GM21529 (cell line): ENCODE measurements at regions not wholly inside any gene's neighbourhood (a gene's known extent, or its start where the extent isn't known, plus 50 kb on each side); places are given as distances from the start of the nearest gene placed in this dataset.
A peak's percentile ranks its signal among the peaks of the same experiment; 100 is the strongest.
"Not testable (repeated sequence)": the region's sequence is repeated elsewhere in the genome, so short reads cannot be mapped to it uniquely, and the experiment has no call there.

Experiments
- ATAC-seq: cut with Tn5 transposase; IDR thresholded peaks from one replicate; pipeline ENCODE4 v1.9.1; 2021; ENCODE audit not compliant: unreplicated experiment

DNA sequence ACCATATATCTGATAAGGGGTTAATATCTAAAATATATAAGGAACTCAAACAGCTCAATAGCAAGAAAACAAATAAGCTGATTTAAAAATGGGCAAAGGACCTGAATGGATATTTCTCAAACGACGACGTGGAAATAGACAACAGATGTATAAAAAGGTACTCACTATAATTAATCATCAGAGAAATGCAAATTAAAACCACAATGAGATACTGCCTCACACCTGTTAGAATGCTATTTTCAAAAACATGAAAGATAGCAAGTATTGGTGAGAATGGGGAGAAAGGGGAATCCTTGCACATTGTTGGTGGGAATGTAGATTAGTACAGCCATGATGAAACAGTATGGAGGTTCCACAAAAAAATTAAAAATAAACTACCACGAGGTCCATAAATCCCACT is 163.2 kb downstream of the DKK1 start:
- ATAC-seq = no peak

DNA sequence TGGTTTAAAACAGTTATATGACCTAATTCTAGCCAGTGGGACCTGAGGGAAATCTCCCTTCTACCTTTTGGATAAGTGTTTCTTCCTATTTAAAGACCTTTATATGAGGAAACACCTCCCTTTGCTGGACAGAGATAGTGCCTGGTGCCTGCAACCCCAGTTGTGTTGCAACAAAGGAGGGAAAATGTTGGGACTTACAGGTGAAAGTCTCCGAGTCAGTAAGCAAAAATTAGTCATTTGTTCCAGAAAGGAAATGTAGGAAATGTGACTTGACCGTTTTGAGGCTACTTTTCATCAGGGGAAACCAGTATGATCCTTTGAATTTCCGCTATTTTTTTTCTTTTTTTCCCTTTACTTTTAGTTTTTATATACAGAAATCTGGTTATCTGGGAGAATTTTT is 165.5 kb downstream of the DKK1 start:
- no peak for ATAC-seq

DNA sequence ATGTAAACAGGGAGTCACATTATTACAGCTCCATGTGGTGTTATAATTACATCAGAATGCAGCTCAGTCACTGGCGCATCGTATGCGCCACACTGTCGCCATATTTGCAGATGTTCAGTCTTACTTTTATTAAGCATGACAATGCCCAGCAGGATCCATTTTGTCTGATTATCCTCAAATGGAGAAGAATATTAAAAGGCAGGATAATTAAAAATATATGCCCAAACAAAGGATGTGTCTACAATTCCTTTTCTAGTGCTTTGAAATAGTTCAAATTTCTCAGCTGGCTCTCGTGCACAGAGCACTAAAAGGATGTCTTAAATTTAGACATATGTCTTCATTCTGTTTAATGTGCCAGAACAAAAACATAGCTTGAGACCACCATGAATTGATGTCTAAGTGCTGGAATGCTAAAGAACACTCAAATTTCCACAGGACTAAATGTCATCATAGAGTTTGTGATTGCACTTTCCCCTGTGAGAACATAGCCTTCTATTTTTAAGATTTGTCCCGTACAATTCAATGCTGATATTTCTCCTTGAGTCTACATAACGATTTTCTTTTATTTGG is 168.0 kb downstream of the DKK1 start:
- no peak for ATAC-seq

DNA sequence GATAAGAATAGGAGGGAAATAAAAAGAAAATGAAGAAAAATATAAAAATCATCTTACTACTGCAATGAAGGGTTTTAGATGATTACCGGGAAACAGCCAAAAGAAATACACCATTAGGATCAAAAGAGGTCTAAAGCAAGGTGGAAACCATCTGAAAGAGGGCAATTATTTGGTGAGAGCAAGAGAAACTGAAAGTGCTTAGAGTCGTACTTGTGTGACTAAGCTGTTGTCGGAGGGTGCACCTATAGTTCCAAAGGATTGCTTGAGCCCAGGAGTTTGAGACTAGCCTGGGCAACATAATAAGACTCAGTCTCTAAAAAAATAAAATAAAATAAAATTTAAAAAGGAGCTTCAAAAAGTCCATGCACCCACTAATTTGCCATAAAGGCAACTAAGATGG is 169.5 kb downstream of the DKK1 start:
- peak; percentile 68 for ATAC-seq

DNA sequence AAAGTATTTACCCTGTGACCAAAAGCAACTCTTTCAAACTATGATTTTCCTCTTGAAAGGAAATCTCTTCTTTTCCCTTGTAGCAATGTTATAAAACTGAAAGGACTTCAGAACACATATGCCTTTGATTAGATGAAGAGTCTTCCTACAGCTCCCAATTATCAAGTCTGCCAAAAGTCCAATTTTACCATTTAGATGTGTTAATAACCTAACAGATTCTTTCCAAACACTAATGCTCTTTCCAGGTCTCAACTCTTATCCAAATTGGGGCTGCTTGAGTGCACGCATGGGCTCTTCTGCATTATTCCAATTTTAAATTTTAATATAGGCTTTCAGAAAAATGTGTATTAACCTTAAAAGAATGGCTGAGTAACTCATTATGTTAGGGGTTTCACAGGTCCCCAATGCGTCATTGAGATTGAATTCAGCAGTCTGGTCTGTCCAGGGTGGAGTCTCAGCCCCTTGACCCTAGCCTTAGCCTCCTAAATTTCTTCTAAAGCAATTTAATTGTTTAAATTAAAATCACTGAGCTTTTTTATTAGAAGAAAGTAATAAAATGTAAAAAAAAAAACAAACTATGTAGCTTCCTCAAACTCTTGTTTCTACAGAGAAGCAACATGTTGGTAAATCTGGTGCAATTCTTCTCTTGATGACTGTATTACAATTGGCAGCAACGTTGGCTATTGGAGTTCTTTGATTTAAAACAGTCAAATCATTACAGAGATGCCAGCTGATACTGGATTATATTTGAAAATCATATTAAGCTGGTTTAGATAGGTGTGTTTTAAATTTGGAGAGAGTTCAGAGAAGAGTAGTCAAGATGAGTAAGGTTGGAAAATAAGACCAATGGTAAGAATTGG is 170.4 kb downstream of the DKK1 start:
- ATAC-seq = no peak

DNA sequence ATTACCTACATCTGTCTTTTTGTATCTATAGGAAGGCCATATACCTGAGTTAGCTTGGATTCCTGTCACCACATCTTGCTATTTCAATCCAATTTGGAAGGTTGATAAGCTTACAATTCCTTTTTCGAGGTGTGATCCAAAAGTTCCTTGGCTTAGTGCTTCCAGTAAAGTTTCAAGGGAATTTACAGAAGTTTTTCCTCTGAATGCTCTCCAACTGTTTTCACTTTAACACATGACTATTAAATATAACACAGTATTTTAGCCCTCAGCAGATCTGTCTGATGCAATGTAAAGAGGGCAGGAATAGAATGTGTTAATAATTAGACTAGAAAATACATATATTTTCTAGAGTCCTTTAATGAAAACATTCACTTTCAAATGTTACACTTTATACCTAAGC is 171.4 kb downstream of the DKK1 start:
- ATAC-seq = no peak

DNA sequence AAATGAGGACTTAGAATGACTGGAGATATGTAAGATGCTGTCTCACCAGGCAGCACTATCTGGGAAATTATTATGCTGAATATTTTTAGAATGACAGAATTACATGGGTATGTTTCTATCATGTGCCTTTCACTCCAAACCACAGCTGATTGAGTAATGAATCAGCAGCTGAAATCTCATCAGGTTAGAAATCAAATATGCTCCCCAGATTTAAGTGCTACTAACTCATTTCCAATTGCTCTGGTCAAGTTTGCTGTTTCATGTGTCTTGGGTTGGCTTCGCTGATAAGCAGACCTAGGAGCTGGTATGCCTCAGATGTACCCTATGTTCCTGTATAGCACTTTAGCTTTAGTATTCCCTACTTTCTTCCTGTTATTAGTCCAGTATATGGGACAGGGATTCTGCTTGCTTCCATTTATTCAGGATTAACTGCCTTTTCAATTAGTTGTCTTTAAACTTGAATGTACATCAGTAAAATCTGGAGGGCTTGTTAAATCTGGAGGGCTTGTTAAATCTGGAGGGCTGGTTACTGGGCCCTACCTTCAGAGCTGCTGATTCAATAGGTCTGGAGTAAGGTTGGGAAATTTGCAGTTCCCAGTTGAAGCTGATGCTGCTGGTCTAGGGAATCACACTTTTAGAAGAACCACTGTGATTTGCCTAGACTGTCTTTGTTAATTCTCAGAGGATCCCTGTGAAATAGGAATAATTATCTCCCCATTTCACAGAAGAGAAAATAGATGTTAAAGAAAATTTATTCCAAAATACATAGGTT is 172.9 kb downstream of the DKK1 start:
- ATAC-seq = no peak

DNA sequence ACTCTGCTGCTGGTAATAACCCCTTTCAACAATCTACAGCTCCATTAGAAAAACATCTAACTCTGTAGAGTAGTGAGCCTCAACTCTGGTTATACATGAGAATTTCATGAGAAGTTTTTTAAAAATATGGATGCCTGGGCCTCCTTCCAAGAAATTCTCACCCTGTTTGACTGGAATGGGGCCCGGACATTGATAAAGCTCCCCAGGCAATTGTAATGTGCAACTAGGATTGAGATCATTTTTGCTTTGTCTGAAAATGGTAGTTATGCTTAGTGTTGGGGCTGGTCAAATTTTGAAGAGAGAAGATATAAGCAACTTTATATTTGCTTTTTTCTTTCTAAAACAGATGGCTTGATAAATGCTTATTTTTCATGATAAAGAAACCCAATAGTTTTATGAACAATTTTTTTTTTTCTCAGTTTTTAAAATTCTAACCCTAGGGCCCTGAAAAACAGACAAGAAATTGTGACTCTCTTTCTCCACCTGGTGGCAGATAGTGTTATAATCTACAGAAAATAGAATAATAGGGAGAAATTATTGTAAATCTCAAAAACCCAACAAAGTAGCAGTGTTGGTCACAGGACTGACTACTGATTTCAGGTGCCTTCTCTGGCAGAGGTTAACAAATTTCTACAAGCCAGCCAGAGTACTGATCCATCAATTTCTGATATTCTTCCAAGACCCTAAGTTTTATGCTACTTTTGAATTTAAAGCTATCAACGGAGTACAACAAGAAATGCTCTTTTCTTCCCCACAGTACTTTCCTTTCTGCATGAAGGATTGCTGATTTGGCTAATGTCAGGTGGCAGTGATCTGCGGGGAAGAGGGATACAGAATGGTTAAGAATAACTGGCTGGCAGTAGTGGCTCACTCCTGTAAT is 174.8 kb downstream of the DKK1 start:
- no peak for ATAC-seq

DNA sequence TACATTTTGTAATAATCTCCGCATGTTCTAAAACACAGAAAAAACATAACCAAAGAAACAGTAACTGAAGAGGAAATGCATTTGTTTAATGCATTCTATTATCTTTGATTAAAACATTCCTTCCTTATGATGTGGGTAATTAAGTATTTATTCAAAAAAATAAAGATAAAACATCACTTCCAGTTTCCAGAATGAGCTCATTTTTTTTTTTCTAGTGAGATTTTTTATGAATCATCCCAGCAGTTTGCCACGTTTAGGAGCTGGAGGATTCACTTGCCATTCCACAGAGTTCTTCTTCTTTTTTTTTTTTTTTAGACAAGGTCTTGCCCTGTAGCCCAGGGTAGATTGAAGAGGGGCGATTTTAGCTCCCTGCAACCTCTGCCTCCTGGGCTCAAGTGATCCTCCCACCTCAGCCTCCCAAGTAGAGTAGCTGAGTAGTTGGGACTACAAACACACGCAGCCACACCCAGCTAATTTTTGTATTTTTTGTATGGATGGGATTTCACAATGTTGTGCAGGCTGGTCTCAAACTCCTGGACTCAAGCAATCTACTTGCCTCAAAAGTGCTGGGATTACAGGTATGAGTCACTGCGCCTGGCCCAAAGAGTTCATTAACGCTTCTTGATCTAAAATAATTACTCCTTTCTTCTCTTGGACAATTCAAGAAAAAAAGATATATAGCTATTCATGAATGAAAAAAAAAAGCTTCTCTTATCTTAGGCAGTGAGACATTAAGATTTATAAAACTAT is 177.3 kb downstream of the DKK1 start:
- ATAC-seq = no peak

DNA sequence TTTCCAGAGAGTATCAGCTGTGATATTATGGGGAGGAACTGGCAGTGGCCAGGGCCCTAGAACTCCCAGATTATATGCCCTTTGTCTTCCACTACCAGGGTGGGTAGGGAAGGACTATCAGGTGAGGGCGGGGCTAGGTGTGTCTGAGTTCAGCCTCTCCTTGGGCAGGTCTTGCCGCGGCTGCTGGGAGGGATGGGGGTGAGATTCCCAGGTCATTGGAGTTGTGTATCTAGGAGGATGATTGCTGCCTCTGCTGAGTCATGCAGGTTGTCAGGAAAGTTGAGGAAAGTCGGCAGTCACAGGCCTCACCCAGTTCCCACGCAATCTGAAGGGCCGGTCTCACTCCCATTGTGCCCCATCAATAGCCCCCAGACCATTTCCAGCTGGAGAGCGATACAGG is 185.2 kb downstream of the DKK1 start:
- no peak for ATAC-seq

DNA sequence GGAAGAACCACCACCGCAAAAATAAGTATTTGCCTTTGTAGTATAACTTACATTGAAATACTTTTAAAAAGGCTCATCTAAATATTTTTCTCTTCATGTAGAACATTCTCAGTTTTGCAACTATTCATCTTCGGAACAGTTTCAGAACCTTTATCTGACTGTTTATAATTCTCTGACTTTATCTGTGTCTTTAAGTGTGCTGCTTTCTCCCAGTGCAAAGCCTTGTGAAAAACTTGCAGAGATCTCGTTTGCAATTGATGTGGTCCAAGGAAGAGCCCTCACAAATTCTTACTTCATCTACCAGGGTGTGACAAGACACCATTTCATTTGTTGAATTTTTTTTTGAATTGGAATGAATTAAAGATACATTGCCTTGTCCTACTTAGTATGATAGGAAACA is 186.4 kb downstream of the DKK1 start:
- ATAC-seq = no peak

DNA sequence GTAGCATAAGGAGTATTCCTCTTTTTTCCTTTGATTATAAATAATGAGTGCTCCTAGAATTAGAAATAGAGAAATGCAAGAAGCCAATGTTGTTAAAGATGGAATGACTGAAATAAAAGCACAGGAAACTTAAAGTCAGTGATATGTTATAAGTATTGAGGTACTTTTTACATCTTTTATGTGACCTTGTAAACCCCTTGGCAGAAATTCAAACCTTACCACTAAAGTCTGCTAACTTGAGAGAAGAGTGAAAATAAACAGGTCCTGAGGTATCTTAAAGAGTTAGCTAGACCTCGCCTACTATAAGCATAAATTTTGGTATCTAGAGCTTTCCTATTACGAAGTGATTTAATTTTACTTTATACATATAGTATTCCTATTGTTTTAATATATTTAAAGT is 188.2 kb downstream of the DKK1 start:
- no peak for ATAC-seq

DNA sequence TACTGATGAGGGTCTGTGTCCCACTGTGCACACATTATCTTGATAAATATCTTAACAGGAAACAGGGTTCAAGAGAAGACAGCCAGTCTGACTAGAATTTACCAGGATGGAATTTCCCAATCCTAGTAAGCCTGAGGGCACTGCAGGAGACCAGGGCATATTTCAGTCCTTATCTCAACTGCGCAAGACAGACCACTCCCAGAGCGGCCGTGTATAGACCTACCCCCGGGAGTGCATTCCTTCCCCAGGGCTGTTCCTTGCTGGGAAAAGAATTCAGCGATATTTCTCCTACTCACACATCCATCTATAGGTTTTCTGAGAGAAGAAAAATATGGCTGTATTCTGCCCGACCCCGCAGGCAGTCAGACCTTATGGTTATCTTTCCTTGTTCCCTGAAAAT is 191.3 kb downstream of the DKK1 start:
- ATAC-seq = not testable (repeated sequence)

DNA sequence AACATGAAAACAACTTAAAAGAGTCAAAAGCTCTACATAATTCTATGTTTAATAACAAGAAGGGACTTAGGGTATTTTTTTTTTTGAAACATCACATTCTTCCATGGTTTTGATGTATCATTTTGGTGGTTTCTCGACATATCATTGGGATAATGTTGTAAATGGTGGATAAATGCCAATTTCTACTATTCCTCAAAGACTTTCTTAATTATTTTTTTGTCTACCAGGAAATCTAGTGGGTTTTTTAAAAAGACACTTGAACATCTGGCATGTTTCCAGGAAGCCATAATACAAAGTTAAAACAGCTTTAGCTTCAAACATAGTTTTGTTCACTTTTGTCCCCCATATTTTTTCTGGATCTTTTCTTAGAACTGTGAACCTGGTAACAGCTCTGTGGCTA is 200.4 kb downstream of the DKK1 start:
- no peak for ATAC-seq

DNA sequence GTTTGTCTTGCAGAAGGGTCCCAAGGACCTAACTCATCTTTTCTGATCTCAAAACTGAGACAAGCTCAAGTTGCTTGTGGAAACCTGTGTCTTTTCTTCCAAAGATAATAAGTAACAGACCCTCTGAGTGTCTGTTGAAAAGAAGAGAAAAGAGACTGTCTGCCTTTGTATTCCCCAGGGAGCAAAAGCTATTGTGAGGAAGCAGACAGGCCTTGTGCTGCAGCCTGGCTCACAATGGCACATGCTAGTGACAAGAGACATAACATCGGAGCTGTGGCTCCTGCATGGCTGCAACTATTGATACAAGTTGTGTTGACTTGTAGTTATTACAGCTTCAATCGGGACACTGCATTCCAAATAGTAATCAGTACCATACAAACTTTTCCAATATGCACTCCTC is 202.9 kb downstream of the DKK1 start:
- no peak for ATAC-seq

DNA sequence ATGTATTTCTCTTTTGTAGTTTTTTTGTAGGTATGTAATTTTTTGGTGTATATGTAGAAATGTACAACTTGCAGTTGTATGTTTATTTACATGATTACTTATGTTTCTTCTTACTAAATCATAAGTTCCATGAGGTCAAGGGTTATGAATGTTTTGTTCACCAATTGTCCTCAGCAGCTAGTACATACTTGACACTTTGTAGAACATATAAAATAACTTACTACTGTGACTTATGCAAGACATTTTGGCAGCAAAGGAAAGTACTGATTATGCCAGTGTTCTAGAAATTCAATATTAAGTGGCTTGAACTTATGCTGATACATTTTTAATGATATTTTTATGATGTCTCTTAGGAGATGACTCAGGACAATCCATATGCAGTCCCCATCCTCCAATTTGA is 209.6 kb downstream of the DKK1 start:
- ATAC-seq = no peak

DNA sequence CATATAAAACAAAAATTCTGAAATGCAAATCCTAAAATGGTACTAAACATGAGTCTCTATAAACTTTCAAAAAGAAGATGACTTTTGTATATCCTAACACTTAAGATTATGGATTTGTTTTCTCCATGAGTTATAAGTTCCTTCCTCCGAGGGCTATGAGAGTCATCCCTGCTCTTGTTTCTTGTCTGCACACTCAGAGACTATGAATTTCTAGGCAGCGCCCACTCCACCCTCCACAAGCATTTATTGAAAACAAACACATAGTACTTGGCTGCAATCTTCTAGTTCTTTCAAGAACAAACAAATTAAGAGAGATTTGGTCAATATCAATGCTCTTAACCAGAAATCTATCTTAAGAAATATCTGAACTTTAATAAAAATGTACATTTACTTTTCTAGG is 211.7 kb downstream of the DKK1 start:
- ATAC-seq = no peak

DNA sequence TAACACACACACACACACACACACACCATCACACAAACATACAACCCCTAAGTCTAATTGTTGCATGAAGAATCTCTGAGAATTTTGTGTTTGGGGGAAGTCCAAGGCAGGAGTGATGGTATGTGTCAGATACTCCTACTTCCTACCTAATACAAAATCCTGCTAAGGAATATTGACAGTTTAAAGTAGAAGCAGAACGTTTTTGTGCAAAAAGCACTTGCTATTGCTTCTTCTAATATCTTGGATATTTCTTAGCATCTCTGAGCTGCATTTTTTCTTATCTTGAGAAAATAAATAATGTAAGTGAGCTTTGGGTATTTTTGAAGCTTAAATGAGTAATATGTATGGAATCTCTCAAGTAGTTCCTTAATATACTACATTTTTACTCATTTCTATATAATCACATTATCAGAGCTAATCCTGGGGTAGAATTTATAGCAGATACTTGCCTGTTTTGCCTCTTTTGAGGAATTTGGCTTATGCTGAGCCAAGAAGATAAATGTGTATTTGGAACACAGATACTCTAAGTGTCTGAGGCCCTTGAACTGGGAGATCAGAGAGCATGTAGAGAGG is 212.3 kb downstream of the DKK1 start:
- no peak for ATAC-seq

DNA sequence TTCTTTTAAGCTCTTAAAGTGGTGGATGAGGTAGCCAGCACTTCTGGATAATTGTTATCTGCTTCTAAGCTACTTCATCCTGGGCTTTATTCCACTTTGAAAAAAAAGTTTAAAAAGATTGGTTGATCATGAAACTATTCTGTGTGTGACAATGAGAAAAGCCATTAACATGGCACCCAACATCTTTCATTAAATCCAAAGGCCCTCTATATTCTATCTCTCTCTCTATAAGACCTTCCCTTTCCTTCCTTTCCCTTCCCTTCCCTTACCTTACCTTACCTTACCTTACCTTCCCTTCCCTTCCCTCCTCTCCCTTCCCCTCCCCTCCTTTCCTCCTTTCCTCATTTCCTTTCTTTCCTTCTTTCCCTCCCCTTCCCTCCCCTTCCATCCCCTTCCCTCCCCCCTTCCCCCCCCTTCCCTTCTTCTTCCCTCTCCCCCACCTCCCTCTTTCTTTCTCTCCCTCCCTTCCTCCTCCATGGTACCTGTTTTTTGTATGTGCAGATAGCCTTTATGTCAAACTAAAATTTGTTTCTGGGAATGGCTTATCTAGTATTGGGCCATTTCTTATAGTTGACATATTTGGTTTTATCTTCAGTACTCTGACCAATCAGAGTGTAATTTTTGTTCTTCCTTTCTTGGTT is 218.7 kb downstream of the DKK1 start:
- no peak for ATAC-seq

DNA sequence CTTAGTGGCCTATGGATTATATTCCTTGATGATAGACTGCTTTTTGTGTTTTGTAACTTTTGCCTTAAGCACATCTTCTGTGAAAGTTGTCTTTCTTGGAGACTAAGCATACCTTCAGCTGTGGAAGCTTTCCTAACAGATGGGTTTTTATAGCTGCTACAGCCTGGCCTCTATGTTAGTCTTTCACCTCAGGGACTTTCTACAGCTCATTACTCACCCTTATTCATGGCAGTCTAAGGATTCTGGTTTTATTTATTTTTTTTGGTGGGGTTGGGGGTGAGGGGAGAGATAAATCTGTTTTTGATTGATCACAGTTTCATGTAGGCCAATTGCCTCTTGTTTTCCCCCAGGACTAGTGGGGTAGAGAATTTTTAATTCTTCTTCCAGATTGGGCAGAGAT is 219.9 kb downstream of the DKK1 start:
- ATAC-seq = no peak
